Lower lobe of right lung (tissue), 2 donors: ENCODE measurements at regions not wholly inside any gene's neighbourhood (a gene's known extent, or its start where the extent isn't known, plus 50 kb on each side); places are given as distances from the start of the nearest gene placed in this dataset.
A peak's percentile ranks its signal among the peaks of the same experiment; 100 is the strongest.

Experiments
- ATAC-seq, 2 donors: fragments of 200-7000 bp; cut with Tn5 transposase; one replicate each; pipeline ENCODE4 v1.9.1; 2020 to 2022; ENCODE audit warnings: mild to moderate bottlenecking in 2 of 2, moderate library complexity in 2 of 2
- DNase-seq: peaks from one replicate; pipeline ENCODE4 v3.0.0-alpha.2; 2020
- H3K27ac ChIP-seq: fragments of 200-600 bp; one replicate; pipeline ENCODE4 v1.8.0; 2022
- H3K27me3 ChIP-seq: fragments of 200-600 bp; one replicate; pipeline ENCODE4 v1.8.0; 2022; ENCODE audit warnings: low read depth
- H3K36me3 ChIP-seq: fragments of 200-600 bp; one replicate; pipeline ENCODE4 v1.8.0; 2022; ENCODE audit warnings: mild to moderate bottlenecking
- H3K4me1 ChIP-seq: fragments of 200-600 bp; one replicate; pipeline ENCODE4 v1.8.0; 2022
- H3K4me3 ChIP-seq: fragments of 200-600 bp; one replicate; pipeline ENCODE4 v1.8.0; 2022; ENCODE audit warnings: mild to moderate bottlenecking
- H3K9me3 ChIP-seq: fragments of 200-600 bp; one replicate; pipeline ENCODE4 v1.8.0; 2022
- intact Hi-C: fragments of 100-400 bp; cut with DNase I; formaldehyde crosslinking; loops from one replicate; pipeline ENCODE4 v1.11.0; 2022
- TF ChIP-seq, protein P1 (sequence below): fragments of 200-600 bp; IDR thresholded peaks from one replicate; pipeline ENCODE4 v1.8.0; 2022; ENCODE audit warnings: antibody characterized with exemption, mild to moderate bottlenecking
- donor health status: DM: no; HTN: yes; CAD: no; lungs with severe emphysema.

DNA sequence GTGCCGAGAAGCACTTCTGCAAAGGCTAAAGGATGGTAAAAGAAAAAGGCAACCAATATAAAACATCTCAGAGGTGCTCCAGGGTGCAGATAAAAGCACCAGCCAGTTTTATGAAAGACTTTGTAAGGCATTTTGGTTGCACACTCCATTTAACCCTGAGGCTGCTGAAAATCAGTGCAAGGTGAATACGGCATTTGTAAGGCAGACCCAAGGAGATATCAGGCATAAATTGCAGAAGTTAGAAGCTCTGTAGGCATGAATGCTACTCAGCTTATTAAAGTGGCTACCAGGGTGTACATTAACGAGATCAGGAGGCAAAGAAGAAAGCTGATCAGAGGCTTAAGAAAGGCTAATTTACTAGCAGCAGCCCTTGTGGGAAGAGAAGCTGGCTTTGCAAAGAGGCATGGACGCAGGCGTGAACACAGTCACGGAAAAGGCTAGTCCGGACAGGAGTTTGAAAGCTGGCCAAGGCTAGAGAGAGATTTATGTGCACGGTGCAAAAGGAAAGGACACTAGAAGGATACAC, 99.6 kb downstream of the ZNF429 start:
- intact Hi-C loops: no loop called here
- ATAC-seq (peak in 1 of 2 donors; percentile 37), DNase-seq (no peak)
- Histone ChIP-seq H3K4me3 (peak overlapping the region; percentile 57), H3K27ac (peak overlapping the region; percentile 86), H3K36me3 (no peaks in the 10 kb centered on the region), H3K9me3 (no peaks in the 10 kb centered on the region), H3K27me3 (no peaks in the 10 kb centered on the region), H3K4me1 (peaks cover 3% of the 10 kb centered on the region)
- TF ChIP-seq, protein P1, sequence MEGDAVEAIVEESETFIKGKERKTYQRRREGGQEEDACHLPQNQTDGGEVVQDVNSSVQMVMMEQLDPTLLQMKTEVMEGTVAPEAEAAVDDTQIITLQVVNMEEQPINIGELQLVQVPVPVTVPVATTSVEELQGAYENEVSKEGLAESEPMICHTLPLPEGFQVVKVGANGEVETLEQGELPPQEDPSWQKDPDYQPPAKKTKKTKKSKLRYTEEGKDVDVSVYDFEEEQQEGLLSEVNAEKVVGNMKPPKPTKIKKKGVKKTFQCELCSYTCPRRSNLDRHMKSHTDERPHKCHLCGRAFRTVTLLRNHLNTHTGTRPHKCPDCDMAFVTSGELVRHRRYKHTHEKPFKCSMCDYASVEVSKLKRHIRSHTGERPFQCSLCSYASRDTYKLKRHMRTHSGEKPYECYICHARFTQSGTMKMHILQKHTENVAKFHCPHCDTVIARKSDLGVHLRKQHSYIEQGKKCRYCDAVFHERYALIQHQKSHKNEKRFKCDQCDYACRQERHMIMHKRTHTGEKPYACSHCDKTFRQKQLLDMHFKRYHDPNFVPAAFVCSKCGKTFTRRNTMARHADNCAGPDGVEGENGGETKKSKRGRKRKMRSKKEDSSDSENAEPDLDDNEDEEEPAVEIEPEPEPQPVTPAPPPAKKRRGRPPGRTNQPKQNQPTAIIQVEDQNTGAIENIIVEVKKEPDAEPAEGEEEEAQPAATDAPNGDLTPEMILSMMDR: no peak
